ENCODE measurements at regions not wholly inside any gene's neighbourhood (a gene's known extent, or its start where the extent isn't known, plus 50 kb on each side); places are given as distances from the start of the nearest gene placed in this dataset.

DNA sequence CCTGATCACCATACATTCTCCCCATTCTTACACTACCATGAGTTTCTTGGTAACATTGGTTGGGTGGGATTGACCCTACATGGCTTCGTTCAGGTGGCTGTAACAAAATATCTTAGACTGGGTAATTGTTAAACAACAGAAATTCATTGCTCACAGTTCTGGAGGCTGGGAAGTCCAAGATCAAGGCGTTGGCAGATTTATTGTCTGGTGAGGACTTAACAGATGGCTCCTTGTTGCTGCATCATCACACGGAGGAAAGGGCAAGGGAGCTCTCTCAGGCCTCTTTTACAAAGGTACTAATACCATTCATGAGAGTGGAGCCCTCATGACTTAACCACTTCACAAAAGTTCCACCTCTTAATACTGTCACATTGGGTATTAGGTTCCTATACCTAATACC lies 116.7 kb upstream of the EGLN3 start:
- no peak for TF ChIP-seq NFIC (IDR thresholded peaks at IDR 0.05)
- TF ChIP-seq CEBPB (IDR thresholded peaks at IDR 0.05) = no peak
- TF ChIP-seq TAF1 (IDR thresholded peaks at IDR 0.05; ENCODE audit: low read depth) = no peak
- TF ChIP-seq CREB1 (IDR thresholded peaks at IDR 0.05; ENCODE audit: low read depth) = no peak
- TF ChIP-seq TEAD4 (IDR thresholded peaks at IDR 0.05) = no peak
- TF ChIP-seq, protein P1, sequence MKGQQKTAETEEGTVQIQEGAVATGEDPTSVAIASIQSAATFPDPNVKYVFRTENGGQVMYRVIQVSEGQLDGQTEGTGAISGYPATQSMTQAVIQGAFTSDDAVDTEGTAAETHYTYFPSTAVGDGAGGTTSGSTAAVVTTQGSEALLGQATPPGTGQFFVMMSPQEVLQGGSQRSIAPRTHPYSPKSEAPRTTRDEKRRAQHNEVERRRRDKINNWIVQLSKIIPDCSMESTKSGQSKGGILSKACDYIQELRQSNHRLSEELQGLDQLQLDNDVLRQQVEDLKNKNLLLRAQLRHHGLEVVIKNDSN (IDR thresholded peaks at IDR 0.05) = no peak
- TF ChIP-seq, protein P2, sequence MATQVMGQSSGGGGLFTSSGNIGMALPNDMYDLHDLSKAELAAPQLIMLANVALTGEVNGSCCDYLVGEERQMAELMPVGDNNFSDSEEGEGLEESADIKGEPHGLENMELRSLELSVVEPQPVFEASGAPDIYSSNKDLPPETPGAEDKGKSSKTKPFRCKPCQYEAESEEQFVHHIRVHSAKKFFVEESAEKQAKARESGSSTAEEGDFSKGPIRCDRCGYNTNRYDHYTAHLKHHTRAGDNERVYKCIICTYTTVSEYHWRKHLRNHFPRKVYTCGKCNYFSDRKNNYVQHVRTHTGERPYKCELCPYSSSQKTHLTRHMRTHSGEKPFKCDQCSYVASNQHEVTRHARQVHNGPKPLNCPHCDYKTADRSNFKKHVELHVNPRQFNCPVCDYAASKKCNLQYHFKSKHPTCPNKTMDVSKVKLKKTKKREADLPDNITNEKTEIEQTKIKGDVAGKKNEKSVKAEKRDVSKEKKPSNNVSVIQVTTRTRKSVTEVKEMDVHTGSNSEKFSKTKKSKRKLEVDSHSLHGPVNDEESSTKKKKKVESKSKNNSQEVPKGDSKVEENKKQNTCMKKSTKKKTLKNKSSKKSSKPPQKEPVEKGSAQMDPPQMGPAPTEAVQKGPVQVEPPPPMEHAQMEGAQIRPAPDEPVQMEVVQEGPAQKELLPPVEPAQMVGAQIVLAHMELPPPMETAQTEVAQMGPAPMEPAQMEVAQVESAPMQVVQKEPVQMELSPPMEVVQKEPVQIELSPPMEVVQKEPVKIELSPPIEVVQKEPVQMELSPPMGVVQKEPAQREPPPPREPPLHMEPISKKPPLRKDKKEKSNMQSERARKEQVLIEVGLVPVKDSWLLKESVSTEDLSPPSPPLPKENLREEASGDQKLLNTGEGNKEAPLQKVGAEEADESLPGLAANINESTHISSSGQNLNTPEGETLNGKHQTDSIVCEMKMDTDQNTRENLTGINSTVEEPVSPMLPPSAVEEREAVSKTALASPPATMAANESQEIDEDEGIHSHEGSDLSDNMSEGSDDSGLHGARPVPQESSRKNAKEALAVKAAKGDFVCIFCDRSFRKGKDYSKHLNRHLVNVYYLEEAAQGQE (IDR thresholded peaks at IDR 0.05; ENCODE audit: low read depth) = no peak
- no peak for TF ChIP-seq MAX (IDR thresholded peaks at IDR 0.05)
- TF ChIP-seq YY1 (IDR thresholded peaks at IDR 0.05; ENCODE audit: low read depth) = no peak
- no peak for TF ChIP-seq ZBTB7A (IDR thresholded peaks at IDR 0.05; ENCODE audit: low read depth)
- TF ChIP-seq EP300 (IDR thresholded peaks at IDR 0.05; ENCODE audit: borderline replicate concordance) = no peak
- no peak for TF ChIP-seq EGR1 (IDR thresholded peaks at IDR 0.05)
- no peak for TF ChIP-seq RAD21 (IDR thresholded peaks at IDR 0.05; ENCODE audit: low read depth)
- TF ChIP-seq FOXM1 (IDR thresholded peaks at IDR 0.05; ENCODE audit: borderline replicate concordance, low read depth) = no peak
- TF ChIP-seq TCF12 (IDR thresholded peaks at IDR 0.05; ENCODE audit: low read depth) = no peak

GRCh38 chr14:34065690-34066391 lies 115.0 kb upstream of the EGLN3 start:
- TF ChIP-seq RAD21 (IDR thresholded peaks at IDR 0.05; ENCODE audit: low read depth) (no peak), CREB1 (IDR thresholded peaks at IDR 0.05; ENCODE audit: low read depth) (no peak), NFIC (IDR thresholded peaks at IDR 0.05) (no peak), CEBPB (IDR thresholded peaks at IDR 0.05) (no peak), TCF12 (IDR thresholded peaks at IDR 0.05; ENCODE audit: low read depth) (no peak), TAF1 (IDR thresholded peaks at IDR 0.05; ENCODE audit: low read depth) (no peak), EP300 (IDR thresholded peaks at IDR 0.05; ENCODE audit: borderline replicate concordance) (no peak), YY1 (IDR thresholded peaks at IDR 0.05; ENCODE audit: low read depth) (no peak)
- TF ChIP-seq, protein P1 (IDR thresholded peaks at IDR 0.05) = no peak
- TF ChIP-seq, protein P2 (IDR thresholded peaks at IDR 0.05; ENCODE audit: low read depth) = no peak

DNA sequence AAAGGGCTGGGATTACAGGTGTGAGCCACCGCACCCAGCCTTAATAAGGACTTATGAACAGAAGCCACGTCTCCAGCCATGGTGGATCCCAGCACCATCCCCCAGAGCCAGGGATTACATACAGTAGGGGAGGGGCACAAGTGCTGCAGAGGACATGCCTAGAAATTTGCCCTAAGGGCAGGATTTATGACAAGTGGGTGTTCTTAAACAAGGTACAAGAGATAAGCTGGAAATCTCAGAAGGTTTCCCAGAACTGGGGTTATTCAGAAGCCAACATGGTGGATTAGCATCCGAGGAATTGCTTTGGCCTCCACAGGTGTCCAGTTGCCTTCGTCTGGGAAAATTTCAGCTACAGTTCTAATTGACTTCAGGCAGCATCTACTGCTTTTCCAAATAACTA lies 114.4 kb upstream of the EGLN3 start:
- TF ChIP-seq RAD21 (IDR thresholded peaks at IDR 0.05; ENCODE audit: low read depth) (no peak), CREB1 (IDR thresholded peaks at IDR 0.05; ENCODE audit: low read depth) (no peak), ZBTB7A (IDR thresholded peaks at IDR 0.05; ENCODE audit: low read depth) (no peak), NFIC (IDR thresholded peaks at IDR 0.05) (no peak), EGR1 (IDR thresholded peaks at IDR 0.05) (no peak), TAF1 (IDR thresholded peaks at IDR 0.05; ENCODE audit: low read depth) (no peak), TCF12 (IDR thresholded peaks at IDR 0.05; ENCODE audit: low read depth) (no peak)
- TF ChIP-seq, protein P1 (IDR thresholded peaks at IDR 0.05) = no peak
- TF ChIP-seq, protein P2 (IDR thresholded peaks at IDR 0.05; ENCODE audit: low read depth) = no peak

- TF ChIP-seq TCF12 (IDR thresholded peaks at IDR 0.05; ENCODE audit: low read depth) (no peak), NFIC (IDR thresholded peaks at IDR 0.05) (no peak), EP300 (IDR thresholded peaks at IDR 0.05; ENCODE audit: borderline replicate concordance) (no peak), RAD21 (IDR thresholded peaks at IDR 0.05; ENCODE audit: low read depth) (no peak), FOXM1 (IDR thresholded peaks at IDR 0.05; ENCODE audit: borderline replicate concordance, low read depth) (no peak), CEBPB (IDR thresholded peaks at IDR 0.05) (no peak), EGR1 (IDR thresholded peaks at IDR 0.05) (no peak)
- TF ChIP-seq, protein P2 (IDR thresholded peaks at IDR 0.05; ENCODE audit: low read depth) = no peak
Observed at GRCh38 chr14:34064349-34064748, 113.5 kb upstream of the EGLN3 start.
